ENCODE measurements at regions not wholly inside any gene's neighbourhood (a gene's known extent, or its start where the extent isn't known, plus 50 kb on each side); places are given as distances from the start of the nearest gene placed in this dataset.

DNA sequence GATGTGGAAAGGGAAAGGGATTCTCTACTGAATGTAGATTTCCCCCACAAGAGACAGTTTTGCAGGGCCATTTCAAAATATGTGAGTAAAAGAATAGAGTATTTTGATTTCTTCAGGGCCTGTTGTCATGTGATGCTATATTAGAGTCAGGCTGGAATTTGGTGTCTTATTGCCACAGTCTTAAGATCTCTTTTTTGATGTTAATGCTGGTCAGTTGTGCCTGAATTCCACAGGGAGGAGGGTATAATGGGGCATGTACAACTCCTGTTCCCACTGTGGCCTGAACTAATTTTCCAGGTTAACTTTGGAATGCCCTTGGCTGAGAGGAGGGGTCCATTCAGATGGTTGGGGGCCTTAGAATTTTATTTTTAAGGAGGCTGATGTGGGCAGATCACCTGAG lies 111.0 kb upstream of the MAX start:
- no peak for TF ChIP-seq POLR2A (IDR thresholded peaks at IDR 0.05; ENCODE audit: low read depth, low read length)
- no peak for TF ChIP-seq POLR2AphosphoS5 (IDR thresholded peaks at IDR 0.05; ENCODE audit: low read depth, low read length)
